Endothelial cell of umbilical vein (primary cell): ENCODE measurements at regions not wholly inside any gene's neighbourhood (a gene's known extent, or its start where the extent isn't known, plus 50 kb on each side); places are given as distances from the start of the nearest gene placed in this dataset.

Experiments
- EZH2 ChIP-seq: IDR thresholded peaks from 2 replicates; pipeline ENCODE4 v1.6.1; 2012; ENCODE audit warnings: borderline replicate concordance, low read depth, mild to moderate bottlenecking, moderate library complexity, low read length, inconsistent platforms; ENCODE audit not compliant: severe bottlenecking
- GATA2 ChIP-seq: IDR thresholded peaks from 2 replicates; pipeline ENCODE4 v1.7.0; 2011; ENCODE audit warnings: low read depth, mild to moderate bottlenecking, moderate library complexity, mixed read lengths, low read length; ENCODE audit not compliant: insufficient read length, insufficient read depth
- MYC ChIP-seq: IDR thresholded peaks from one replicate; pipeline ENCODE4 v1.6.1; 2011; ENCODE audit warnings: mild to moderate bottlenecking, low read depth, low read length
- POLR2AphosphoS5 ChIP-seq: IDR thresholded peaks from 2 replicates; pipeline ENCODE4 v1.6.1; 2012; ENCODE audit warnings: low read depth, mild to moderate bottlenecking, control low read depth, low read length, moderate library complexity; ENCODE audit not compliant: insufficient read depth
- TF ChIP-seq, protein P1 (sequence below): IDR thresholded peaks from 2 replicates; pipeline ENCODE4 v1.6.1; 2011; ENCODE audit not compliant: insufficient read depth, insufficient read length
- TF ChIP-seq, protein P2 (sequence below), 2 donors: IDR thresholded peaks; 1 replicate in 1 of 2; 2 replicates in 1 of 2; pipeline ENCODE4 v1.5.1; 2011; ENCODE audit warnings: low read length in 2 of 2, mild to moderate bottlenecking in 2 of 2, moderate library complexity in 2 of 2, control low read depth in 1 of 2, inconsistent platforms in 1 of 2, low read depth in 1 of 2; ENCODE audit not compliant: insufficient read depth in 1 of 2; ENCODE audit errors: extremely low read depth in 1 of 2

DNA sequence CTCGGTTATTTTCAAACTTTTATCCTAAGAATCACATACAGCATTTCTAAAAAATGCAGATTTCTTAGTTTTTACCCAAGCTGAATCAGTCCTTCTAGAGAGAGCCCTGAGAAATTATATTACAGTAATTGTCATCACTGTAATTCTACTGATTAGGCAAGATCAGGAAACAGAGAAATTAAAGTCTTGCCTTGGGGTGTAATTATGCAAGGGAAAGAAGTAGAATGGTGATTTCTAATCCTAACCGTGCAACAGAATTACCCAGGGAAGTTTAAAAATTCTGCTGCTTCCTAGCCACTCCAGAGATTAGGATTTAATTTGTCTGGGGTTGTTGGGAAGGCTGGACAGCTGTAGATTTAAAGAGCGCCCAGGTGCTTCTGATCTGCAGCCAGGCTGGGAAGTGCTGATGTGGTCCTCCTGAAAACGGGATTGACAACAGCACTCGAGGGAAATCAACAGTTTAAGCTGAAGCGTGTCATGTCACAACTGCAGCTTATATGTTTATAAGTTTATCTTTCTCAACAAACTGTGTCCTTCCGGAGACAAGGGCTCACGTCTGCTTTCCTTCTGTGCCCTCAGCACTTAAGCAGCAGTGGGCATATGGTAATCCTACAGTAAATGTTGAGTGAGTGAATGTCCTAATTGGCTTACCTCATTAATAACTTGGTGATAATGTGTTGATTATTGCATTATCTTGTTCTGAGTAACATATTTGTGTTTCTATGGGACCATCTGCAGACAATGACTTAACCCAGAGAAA is 671.9 kb upstream of the SOX11 start:
- TF ChIP-seq, protein P1, sequence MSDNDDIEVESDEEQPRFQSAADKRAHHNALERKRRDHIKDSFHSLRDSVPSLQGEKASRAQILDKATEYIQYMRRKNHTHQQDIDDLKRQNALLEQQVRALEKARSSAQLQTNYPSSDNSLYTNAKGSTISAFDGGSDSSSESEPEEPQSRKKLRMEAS: no peak
- TF ChIP-seq MYC (no peak), POLR2AphosphoS5 (no peak), EZH2 (no peak), GATA2 (no peak)
- TF ChIP-seq, protein P2, sequence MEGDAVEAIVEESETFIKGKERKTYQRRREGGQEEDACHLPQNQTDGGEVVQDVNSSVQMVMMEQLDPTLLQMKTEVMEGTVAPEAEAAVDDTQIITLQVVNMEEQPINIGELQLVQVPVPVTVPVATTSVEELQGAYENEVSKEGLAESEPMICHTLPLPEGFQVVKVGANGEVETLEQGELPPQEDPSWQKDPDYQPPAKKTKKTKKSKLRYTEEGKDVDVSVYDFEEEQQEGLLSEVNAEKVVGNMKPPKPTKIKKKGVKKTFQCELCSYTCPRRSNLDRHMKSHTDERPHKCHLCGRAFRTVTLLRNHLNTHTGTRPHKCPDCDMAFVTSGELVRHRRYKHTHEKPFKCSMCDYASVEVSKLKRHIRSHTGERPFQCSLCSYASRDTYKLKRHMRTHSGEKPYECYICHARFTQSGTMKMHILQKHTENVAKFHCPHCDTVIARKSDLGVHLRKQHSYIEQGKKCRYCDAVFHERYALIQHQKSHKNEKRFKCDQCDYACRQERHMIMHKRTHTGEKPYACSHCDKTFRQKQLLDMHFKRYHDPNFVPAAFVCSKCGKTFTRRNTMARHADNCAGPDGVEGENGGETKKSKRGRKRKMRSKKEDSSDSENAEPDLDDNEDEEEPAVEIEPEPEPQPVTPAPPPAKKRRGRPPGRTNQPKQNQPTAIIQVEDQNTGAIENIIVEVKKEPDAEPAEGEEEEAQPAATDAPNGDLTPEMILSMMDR (IDR thresholded peaks at IDR 0.05; ENCODE audit: extremely low read depth in 1 of 2, insufficient read depth in 1 of 2, low read depth in 1 of 2, low read length in 2 of 2): no peak
